Type B pancreatic cell (in vitro differentiated cells): ENCODE measurements at regions not wholly inside any gene's neighbourhood (a gene's known extent, or its start where the extent isn't known, plus 50 kb on each side); places are given as distances from the start of the nearest gene placed in this dataset.
"Not testable (repeated sequence)": the region's sequence is repeated elsewhere in the genome, so short reads cannot be mapped to it uniquely, and the experiment has no call there.

Experiments
- DNase-seq: peaks from one replicate; pipeline ENCODE4 v3.0.0; 2021; ENCODE audit warnings: mixed read lengths; ENCODE audit not compliant: unreplicated experiment; ENCODE audit errors: extremely low spot score
- H3K27ac Mint-ChIP-seq: 2 replicates; pipeline ENCODE4 v1.8.0; 2021; ENCODE audit warnings: mild to moderate bottlenecking, mixed read lengths
- H3K27me3 Mint-ChIP-seq: 2 replicates; pipeline ENCODE4 v1.8.0; 2021; ENCODE audit warnings: mixed read lengths
- H3K36me3 Mint-ChIP-seq: 2 replicates; pipeline ENCODE4 v1.8.0; 2021; ENCODE audit warnings: mixed read lengths
- H3K4me1 Mint-ChIP-seq: one replicate; pipeline ENCODE4 v1.8.0; 2021; ENCODE audit warnings: mixed read lengths; ENCODE audit not compliant: unreplicated experiment
- H3K4me3 Mint-ChIP-seq: 2 replicates; pipeline ENCODE4 v1.8.0; 2021; ENCODE audit warnings: mild to moderate bottlenecking, mixed read lengths
- H3K9me3 Mint-ChIP-seq: 2 replicates; pipeline ENCODE4 v1.8.0; 2021; ENCODE audit warnings: mixed read lengths
- CTCF ChIP-seq: fragments of 200-600 bp; sonication (generic); conservative IDR thresholded peaks from 2 replicates; pipeline ENCODE4 v1.5.0; 2021; ENCODE audit warnings: antibody characterized with exemption, mild to moderate bottlenecking

GRCh38 chr2:10228611-10229365 is 73.9 kb upstream of the HPCAL1 start:
- TF ChIP-seq CTCF: no peak
- peaks cover 28% of the 10 kb centered on the region for H3K4me1 Mint-ChIP-seq
- H3K27me3 Mint-ChIP-seq: peaks cover 3% of the 10 kb centered on the region
- H3K36me3 Mint-ChIP-seq: no peaks in the 10 kb centered on the region
- H3K27ac Mint-ChIP-seq: peak overlapping the region; percentile 83
- H3K4me3 Mint-ChIP-seq: no peak overlapping the region
- no peaks in the 10 kb centered on the region for H3K9me3 Mint-ChIP-seq
- no peak for DNase-seq

DNA sequence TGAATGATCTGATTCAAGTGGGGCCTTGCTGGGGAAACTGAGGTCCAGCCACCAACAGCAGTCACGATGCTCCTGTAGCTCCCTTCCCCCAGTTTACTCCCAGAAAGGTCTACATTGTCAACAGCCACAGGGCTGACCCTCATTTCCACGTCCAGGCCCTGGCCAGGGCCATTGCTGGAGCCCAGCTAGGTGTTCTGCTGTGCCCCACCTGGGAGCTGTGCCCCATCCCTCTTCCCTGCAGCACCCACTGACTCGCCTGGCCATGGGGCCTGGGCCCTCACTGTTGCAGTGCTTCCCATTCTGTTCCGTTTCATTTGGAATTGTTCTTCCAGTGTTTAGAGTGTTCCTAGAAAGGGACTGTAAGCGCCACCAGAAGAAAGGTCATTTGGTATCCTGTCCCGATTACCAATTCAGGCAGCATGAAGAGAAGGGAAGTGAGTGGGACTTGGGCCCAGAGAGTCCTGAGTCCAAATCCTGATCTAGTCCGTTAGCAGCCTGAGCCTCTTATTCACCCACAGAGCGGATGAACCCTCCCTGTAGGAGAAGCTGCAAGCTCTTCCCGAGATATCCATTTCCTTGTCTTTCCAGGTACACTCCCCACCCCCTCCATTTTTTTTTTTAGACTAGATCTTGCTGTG is 73.1 kb upstream of the HPCAL1 start:
- H3K27me3 Mint-ChIP-seq: peaks cover 4% of the 10 kb centered on the region
- no peak for DNase-seq
- H3K9me3 Mint-ChIP-seq: no peaks in the 10 kb centered on the region
- no peak overlapping the region for H3K4me3 Mint-ChIP-seq
- TF ChIP-seq CTCF: no peak
- H3K4me1 Mint-ChIP-seq: peaks cover 28% of the 10 kb centered on the region
- no peak overlapping the region for H3K27ac Mint-ChIP-seq
- no peaks in the 10 kb centered on the region for H3K36me3 Mint-ChIP-seq

DNA sequence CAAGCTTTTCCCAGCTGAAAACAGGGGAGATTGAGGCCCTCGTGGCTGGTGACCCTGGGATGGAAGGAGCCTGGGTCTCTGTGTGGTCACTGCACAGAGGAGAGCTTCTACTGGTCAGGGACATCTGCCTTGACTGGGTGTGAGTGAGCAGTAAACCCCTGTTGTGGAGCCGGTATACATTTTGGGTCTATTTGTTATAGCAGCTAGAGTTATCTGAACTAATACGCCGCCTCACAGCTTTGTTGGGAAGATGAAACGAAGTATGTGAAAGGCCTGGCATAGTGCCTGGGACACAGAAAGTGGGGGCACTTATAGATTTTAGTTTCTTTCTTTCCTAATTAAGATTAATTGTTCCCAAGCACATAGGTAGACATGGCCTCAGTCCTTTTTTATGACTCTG is 72.2 kb upstream of the HPCAL1 start:
- Mint-ChIP-seq H3K36me3 (no peaks in the 10 kb centered on the region), H3K27ac (no peak overlapping the region), H3K9me3 (no peaks in the 10 kb centered on the region), H3K4me1 (peaks cover 24% of the 10 kb centered on the region), H3K27me3 (peaks cover 4% of the 10 kb centered on the region), H3K4me3 (no peak overlapping the region)
- TF ChIP-seq CTCF: no peak
- DNase-seq: no peak

DNA sequence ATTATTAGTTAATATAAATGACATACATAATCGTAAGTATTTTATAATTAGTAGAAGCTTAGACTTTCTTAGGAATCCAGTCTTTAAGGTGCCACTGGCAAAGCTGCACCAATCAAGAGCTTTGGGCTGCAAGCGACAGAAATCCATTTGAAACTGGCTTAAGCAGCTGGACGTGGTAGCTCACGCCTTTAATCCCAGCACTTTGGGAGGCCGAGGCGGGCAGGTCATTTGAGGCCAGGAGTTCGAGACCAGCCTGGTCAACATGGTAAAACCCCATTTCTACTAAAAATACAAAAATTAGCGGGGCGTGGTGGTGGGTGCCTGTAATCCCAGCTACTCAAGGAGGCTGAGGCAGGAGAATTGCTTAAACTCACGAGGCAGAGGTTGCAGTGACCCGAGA is 71.8 kb upstream of the HPCAL1 start:
- not testable (repeated sequence) for H3K9me3 Mint-ChIP-seq, H3K4me3 Mint-ChIP-seq, H3K36me3 Mint-ChIP-seq, H3K27me3 Mint-ChIP-seq, H3K27ac Mint-ChIP-seq, DNase-seq
- H3K4me1 Mint-ChIP-seq: peaks cover 20% of the 10 kb centered on the region

DNA sequence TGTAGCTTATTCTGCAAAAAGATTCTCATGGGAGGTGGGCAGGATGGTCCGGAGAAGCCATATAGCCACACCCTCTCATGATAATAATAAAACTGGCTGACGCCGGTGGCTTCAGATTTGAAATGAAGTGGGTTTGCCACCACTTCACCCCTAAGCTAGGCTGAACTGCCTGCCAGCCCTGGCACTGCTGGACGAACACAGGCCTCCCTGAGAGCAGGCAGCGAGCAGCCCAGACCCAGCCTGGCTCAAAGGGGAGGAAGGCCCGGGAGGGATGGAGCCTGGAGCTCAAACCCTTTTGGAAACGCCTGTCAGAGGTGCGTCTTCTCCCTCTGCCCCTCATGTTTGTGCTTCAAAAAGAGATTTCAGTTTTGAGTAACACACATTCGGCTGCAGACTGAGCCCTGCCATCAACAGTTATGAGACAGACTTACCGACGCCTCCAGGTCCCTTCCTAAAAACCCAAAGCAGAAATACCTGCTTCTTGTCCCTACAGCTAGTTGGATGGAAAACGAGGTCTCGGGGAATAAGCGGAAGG is 71.1 kb upstream of the HPCAL1 start:
- no peaks in the 10 kb centered on the region for H3K9me3 Mint-ChIP-seq
- no peak for DNase-seq
- H3K4me1 Mint-ChIP-seq: peaks cover 18% of the 10 kb centered on the region
- H3K36me3 Mint-ChIP-seq: no peaks in the 10 kb centered on the region
- H3K27me3 Mint-ChIP-seq: peaks cover 4% of the 10 kb centered on the region
- TF ChIP-seq CTCF: no peak
- H3K4me3 Mint-ChIP-seq: no peak overlapping the region
- H3K27ac Mint-ChIP-seq: no peak overlapping the region

DNA sequence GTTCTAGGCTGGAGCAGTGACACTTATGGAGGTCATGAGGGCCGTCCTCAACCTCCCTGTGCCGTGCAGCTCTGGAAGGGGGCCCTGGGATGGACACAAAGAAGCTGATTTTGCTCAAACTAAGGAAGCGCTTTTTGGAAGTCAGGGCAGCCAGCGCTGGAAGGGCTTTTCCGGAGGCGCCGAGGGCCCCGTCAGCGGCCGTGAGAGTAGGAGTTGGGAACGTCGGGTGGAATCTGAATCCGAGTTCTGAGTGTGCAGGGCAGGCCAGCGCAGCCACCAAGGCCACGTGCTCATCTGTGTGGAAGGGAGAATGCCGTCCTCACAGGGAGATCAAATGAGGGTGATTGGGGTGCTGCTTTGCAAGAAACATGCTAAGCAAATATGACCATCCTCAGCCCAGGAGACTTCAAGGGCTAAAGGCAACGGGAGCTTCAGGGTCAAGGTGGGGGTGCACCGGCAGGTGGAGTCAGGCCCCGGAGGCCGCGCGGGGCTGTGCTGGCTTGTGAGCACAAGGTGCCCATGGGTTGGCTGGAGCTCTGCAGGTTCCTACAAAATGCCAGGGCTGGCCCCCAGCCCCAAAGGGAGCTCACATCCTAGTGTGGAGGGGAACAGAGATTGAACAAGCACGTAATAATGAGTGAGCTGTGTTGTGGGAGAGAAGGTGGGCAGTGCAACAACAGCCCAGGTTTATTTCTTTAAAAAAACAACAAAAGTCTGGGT is 70.4 kb upstream of the HPCAL1 start:
- peaks cover 15% of the 10 kb centered on the region for H3K4me1 Mint-ChIP-seq
- H3K36me3 Mint-ChIP-seq: no peaks in the 10 kb centered on the region
- no peaks in the 10 kb centered on the region for H3K9me3 Mint-ChIP-seq
- H3K27ac Mint-ChIP-seq: no peak overlapping the region
- H3K27me3 Mint-ChIP-seq: peaks cover 4% of the 10 kb centered on the region
- no peak for DNase-seq
- no peak for TF ChIP-seq CTCF
- H3K4me3 Mint-ChIP-seq: no peak overlapping the region
